Hepatocyte (in vitro differentiated cells): ENCODE measurements at regions not wholly inside any gene's neighbourhood (a gene's known extent, or its start where the extent isn't known, plus 50 kb on each side); places are given as distances from the start of the nearest gene placed in this dataset.

Source experiments
- DNase-seq: peaks from one replicate; pipeline ENCODE4 v3.0.0-alpha.2; 2016; ENCODE audit warnings: low spot score
- H2AFZ ChIP-seq: fragments of 200-600 bp; sonication (generic); 2 replicates; pipeline ENCODE4 v1.6.0; 2016; ENCODE audit warnings: antibody characterized with exemption, mild to moderate bottlenecking
- H3K27ac ChIP-seq: fragments of 200-600 bp; sonication (generic); 2 replicates; pipeline ENCODE4 v1.5.1; 2016; ENCODE audit warnings: mild to moderate bottlenecking
- H3K27me3 ChIP-seq: fragments of 200-600 bp; sonication (generic); 2 replicates; pipeline ENCODE4 v1.6.1; 2016
- H3K36me3 ChIP-seq: fragments of 200-600 bp; sonication (generic); replicated peaks from 2 replicates; pipeline ENCODE4 v1.5.1; 2016; ENCODE audit warnings: low read depth; ENCODE audit not compliant: insufficient read depth
- H3K4me1 ChIP-seq: fragments of 200-600 bp; sonication (generic); 2 replicates; pipeline ENCODE4 v1.5.1; 2016; ENCODE audit warnings: mild to moderate bottlenecking, moderate library complexity; ENCODE audit not compliant: insufficient read depth
- H3K4me2 ChIP-seq: fragments of 200-600 bp; sonication (generic); 2 replicates; pipeline ENCODE4 v1.6.0; 2016
- H3K4me3 ChIP-seq: fragments of 200-600 bp; sonication (generic); 2 replicates; pipeline ENCODE4 v1.5.1; 2016; ENCODE audit warnings: mild to moderate bottlenecking
- H3K79me2 ChIP-seq: fragments of 200-600 bp; sonication (generic); 2 replicates; pipeline ENCODE4 v1.6.0; 2017; ENCODE audit warnings: mild to moderate bottlenecking
- H3K9me2 ChIP-seq: fragments of 200-600 bp; sonication (generic); replicated peaks from 2 replicates; pipeline ENCODE4 v1.6.0; 2017; ENCODE audit warnings: mild to moderate bottlenecking; ENCODE audit not compliant: insufficient read depth
- H3K9me3 ChIP-seq: fragments of 200-600 bp; sonication (generic); 2 replicates; pipeline ENCODE4 v1.5.1; 2016; ENCODE audit warnings: low read depth, mild to moderate bottlenecking
- H4K20me1 ChIP-seq: fragments of 200-600 bp; sonication (generic); 2 replicates; pipeline ENCODE4 v1.6.0; 2016; ENCODE audit warnings: mild to moderate bottlenecking; ENCODE audit not compliant: insufficient read depth, poor library complexity, severe bottlenecking
- CTCF ChIP-seq: fragments of 200-600 bp; sonication (generic); IDR thresholded peaks from 2 replicates; pipeline ENCODE4 v1.5.1; 2016; ENCODE audit warnings: antibody characterized with exemption, mild to moderate bottlenecking; ENCODE audit not compliant: poor library complexity
- EZH2 ChIP-seq: fragments of 200-600 bp; sonication (generic); IDR thresholded peaks from 2 replicates; pipeline ENCODE4 v1.6.1; 2016; ENCODE audit warnings: antibody characterized with exemption, mild to moderate bottlenecking, borderline replicate concordance
- EZH2phosphoT487 ChIP-seq: fragments of 200-600 bp; sonication (generic); IDR thresholded peaks from one replicate; pipeline ENCODE4 v1.6.1; 2018; ENCODE audit warnings: antibody characterized with exemption, mild to moderate bottlenecking, low read depth, moderate library complexity; ENCODE audit not compliant: unreplicated experiment, severe bottlenecking
- WGBS: methylation state at CpG from one replicate; pipeline ENCODE4 v1.1.6; 2016; ENCODE audit warnings: low lambda C conversion rate; ENCODE audit errors: missing lambda C conversion rate; 5-methylcytosine and 5-hydroxymethylcytosine counted together

GRCh38 chr3:189027626-189028155 is 144.1 kb upstream of the TPRG1 start:
- Histone ChIP-seq H3K4me3 (no peak overlapping the region), H3K9me3 (no peaks in the 10 kb centered on the region), H3K27me3 (no peaks in the 10 kb centered on the region), H3K4me2 (no peak overlapping the region), H3K27ac (no peak overlapping the region), H2AFZ (no peak overlapping the region), H4K20me1 (no peaks in the 10 kb centered on the region), H3K4me1 (no peaks in the 10 kb centered on the region), H3K9me2 (no peaks in the 10 kb centered on the region), H3K36me3 (no peaks in the 10 kb centered on the region), H3K79me2 (no peaks in the 10 kb centered on the region)
- TF ChIP-seq EZH2phosphoT487, result no peak
- TF ChIP-seq CTCF, result no peak
- WGBS, result 89% methylated on average over 4 of the region's 4 CpGs
- no peak for DNase-seq

- TF ChIP-seq EZH2, result no peak
- TF ChIP-seq CTCF, result no peak
- no peak for TF ChIP-seq EZH2phosphoT487
- no peaks in the 10 kb centered on the region for H3K36me3 ChIP-seq
- WGBS, result 93% methylated on average over 2 of the region's 2 CpGs
These were observed 132.7 kb upstream of the TPRG1 start for GRCh38 chr3:189038773-189039745.

GRCh38 chr3:189040656-189041335 is 131.0 kb upstream of the TPRG1 start:
- Histone ChIP-seq H3K9me3 (no peaks in the 10 kb centered on the region), H3K27ac (no peak overlapping the region), H3K4me1 (no peaks in the 10 kb centered on the region), H4K20me1 (no peaks in the 10 kb centered on the region), H3K36me3 (no peaks in the 10 kb centered on the region), H3K4me2 (no peak overlapping the region), H3K4me3 (no peak overlapping the region), H2AFZ (no peak overlapping the region), H3K79me2 (no peaks in the 10 kb centered on the region), H3K27me3 (no peaks in the 10 kb centered on the region), H3K9me2 (no peaks in the 10 kb centered on the region)
- no peak for DNase-seq
- no peak for TF ChIP-seq EZH2phosphoT487
- TF ChIP-seq CTCF, result no peak
- no peak for TF ChIP-seq EZH2
- 70% methylated on average over 4 of the region's 4 CpGs for WGBS

More at GRCh38 chr3:189038773-189039745, 132.7 kb upstream of the TPRG1 start:
- H3K4me1 ChIP-seq, result no peaks in the 10 kb centered on the region
- H4K20me1 ChIP-seq, result no peaks in the 10 kb centered on the region
- H3K4me2 ChIP-seq, result no peak overlapping the region
- H3K79me2 ChIP-seq, result no peaks in the 10 kb centered on the region
- no peaks in the 10 kb centered on the region for H3K9me2 ChIP-seq
- H3K27me3 ChIP-seq, result no peaks in the 10 kb centered on the region
- H3K27ac ChIP-seq, result no peak overlapping the region
- no peak for DNase-seq
- no peak overlapping the region for H2AFZ ChIP-seq
- no peak overlapping the region for H3K4me3 ChIP-seq
- no peaks in the 10 kb centered on the region for H3K9me3 ChIP-seq
